Retinal pigment epithelial cell (primary cell): ENCODE measurements at regions not wholly inside any gene's neighbourhood (a gene's known extent, or its start where the extent isn't known, plus 50 kb on each side); places are given as distances from the start of the nearest gene placed in this dataset.

Experiments
- DNase-seq: peaks from one replicate; pipeline ENCODE4 v3.0.0-alpha.2; 2010; ENCODE audit warnings: low read depth
- H3K4me3 ChIP-seq: 2 replicates; pipeline ENCODE4 v1.5.1; 2011; ENCODE audit warnings: mild to moderate bottlenecking, low read length, control low read depth, moderate library complexity
- CTCF ChIP-seq: conservative IDR thresholded peaks from 2 replicates; pipeline ENCODE4 v1.5.1; 2011; ENCODE audit warnings: low read depth, low read length, control low read depth, inconsistent platforms

DNA sequence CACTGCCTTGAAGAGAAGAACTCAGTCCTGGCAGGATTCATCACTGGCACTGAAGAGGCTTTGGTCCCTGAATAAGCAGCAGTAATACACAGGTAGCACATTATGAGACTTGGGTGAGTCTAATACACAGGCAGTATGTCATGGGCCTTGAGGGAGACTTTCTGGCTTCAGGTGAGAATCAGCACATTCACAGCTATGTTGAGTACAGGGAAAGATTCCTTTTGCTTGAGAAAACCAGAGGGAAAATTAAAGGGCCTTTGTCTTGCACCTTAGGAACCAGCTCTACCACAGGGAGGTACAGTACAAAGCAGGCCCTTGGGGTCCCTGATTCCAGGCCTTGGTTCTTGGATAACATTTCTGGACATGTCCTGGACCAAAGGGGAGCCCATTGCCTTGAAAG, 484.6 kb downstream of the RFC3 start:
- no peak overlapping the region for H3K4me3 ChIP-seq
- DNase-seq: no peak
- TF ChIP-seq CTCF: no peak

DNA sequence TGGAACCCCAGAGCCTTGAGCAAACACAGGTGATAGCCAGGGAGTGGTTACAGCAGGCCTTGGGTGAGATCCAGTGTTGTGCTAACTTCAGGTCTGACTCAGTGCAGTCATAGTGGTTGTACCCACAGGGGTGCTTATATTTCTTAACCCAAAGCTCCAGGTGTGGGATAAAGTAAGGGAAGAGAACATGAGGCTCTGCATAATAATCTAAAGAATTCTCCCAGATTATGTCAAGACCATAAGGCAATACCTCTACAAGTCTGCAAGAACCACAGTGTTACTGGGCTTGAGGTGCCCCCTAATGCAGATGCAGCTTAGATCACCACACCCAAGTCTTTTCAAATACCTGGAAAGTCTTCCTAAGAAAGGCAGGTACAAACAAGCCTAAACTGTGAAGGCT, 485.4 kb downstream of the RFC3 start:
- DNase-seq: no peak
- no peak overlapping the region for H3K4me3 ChIP-seq
- no peak for TF ChIP-seq CTCF

GRCh38 chr13:34307607-34308006, 489.7 kb downstream of the RFC3 start:
- DNase-seq: no peak
- no peak overlapping the region for H3K4me3 ChIP-seq
- no peak for TF ChIP-seq CTCF

- DNase-seq: peak; percentile 76
- no peak for TF ChIP-seq CTCF
- no peak overlapping the region for H3K4me3 ChIP-seq
These were observed 490.8 kb downstream of the RFC3 start for GRCh38 chr13:34308725-34309124.

- no peak overlapping the region for H3K4me3 ChIP-seq
- no peak for DNase-seq
- no peak for TF ChIP-seq CTCF
These were observed 492.6 kb downstream of the RFC3 start for GRCh38 chr13:34310539-34310938.

GRCh38 chr13:34311251-34311650, 493.3 kb downstream of the RFC3 start:
- no peak for DNase-seq
- no peak overlapping the region for H3K4me3 ChIP-seq
- TF ChIP-seq CTCF: no peak

- no peak overlapping the region for H3K4me3 ChIP-seq
- no peak for TF ChIP-seq CTCF
- DNase-seq: no peak
These were observed 494.6 kb downstream of the RFC3 start for GRCh38 chr13:34312578-34312977.
